GM06990 (cell line): ENCODE measurements at regions not wholly inside any gene's neighbourhood (a gene's known extent, or its start where the extent isn't known, plus 50 kb on each side); places are given as distances from the start of the nearest gene placed in this dataset.
"Not testable (repeated sequence)": the region's sequence is repeated elsewhere in the genome, so short reads cannot be mapped to it uniquely, and the experiment has no call there.

Experiments used
- DNase-seq: peaks from one replicate; pipeline ENCODE4 v3.0.0-alpha.2; 2011; ENCODE audit not compliant: insufficient read length; ENCODE audit errors: extremely low read depth
- H3K27me3 ChIP-seq: replicated peaks from 2 replicates; pipeline ENCODE4 v1.6.0; 2011; ENCODE audit warnings: low read length; ENCODE audit not compliant: control insufficient read depth, insufficient read depth
- H3K36me3 ChIP-seq: 2 replicates; pipeline ENCODE4 v1.5.1; 2011; ENCODE audit warnings: low read length; ENCODE audit not compliant: control insufficient read depth, insufficient read depth
- H3K4me3 ChIP-seq: replicated peaks from 2 replicates; pipeline ENCODE4 v1.5.1; 2011; ENCODE audit warnings: low read depth, mild to moderate bottlenecking, control low read depth, low read length
- TF ChIP-seq, protein P1 (sequence below): IDR thresholded peaks from 2 replicates; pipeline ENCODE4 v1.5.1; 2011; ENCODE audit warnings: low read length, control low read depth, mild to moderate bottlenecking, inconsistent platforms; ENCODE audit not compliant: insufficient read depth, poor library complexity, severe bottlenecking

DNA sequence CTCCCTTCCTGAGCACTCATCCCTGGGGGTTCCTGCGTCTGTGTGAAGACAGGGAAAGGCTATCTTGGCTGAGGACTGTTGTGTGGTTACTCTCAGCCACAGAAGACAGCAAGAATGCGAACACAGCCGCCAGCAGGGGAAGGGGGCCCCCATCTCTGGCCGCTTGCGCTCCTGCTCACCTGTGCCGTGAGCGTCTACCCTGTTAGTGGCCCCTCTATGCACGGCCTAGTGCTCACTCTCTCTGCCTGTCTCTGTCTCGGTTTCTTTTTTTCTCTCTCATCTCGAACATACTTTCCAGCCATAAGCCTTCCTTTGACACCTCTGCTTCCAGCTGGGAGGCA is 206.7 kb upstream of the APCDD1 start:
- no peaks in the 10 kb centered on the region for H3K36me3 ChIP-seq
- H3K4me3 ChIP-seq, result no peak overlapping the region
- TF ChIP-seq, protein P1, sequence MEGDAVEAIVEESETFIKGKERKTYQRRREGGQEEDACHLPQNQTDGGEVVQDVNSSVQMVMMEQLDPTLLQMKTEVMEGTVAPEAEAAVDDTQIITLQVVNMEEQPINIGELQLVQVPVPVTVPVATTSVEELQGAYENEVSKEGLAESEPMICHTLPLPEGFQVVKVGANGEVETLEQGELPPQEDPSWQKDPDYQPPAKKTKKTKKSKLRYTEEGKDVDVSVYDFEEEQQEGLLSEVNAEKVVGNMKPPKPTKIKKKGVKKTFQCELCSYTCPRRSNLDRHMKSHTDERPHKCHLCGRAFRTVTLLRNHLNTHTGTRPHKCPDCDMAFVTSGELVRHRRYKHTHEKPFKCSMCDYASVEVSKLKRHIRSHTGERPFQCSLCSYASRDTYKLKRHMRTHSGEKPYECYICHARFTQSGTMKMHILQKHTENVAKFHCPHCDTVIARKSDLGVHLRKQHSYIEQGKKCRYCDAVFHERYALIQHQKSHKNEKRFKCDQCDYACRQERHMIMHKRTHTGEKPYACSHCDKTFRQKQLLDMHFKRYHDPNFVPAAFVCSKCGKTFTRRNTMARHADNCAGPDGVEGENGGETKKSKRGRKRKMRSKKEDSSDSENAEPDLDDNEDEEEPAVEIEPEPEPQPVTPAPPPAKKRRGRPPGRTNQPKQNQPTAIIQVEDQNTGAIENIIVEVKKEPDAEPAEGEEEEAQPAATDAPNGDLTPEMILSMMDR, result no peak
- H3K27me3 ChIP-seq, result no peaks in the 10 kb centered on the region; the same call in 1 of the 2 replicates
- DNase-seq, result no peak

DNA sequence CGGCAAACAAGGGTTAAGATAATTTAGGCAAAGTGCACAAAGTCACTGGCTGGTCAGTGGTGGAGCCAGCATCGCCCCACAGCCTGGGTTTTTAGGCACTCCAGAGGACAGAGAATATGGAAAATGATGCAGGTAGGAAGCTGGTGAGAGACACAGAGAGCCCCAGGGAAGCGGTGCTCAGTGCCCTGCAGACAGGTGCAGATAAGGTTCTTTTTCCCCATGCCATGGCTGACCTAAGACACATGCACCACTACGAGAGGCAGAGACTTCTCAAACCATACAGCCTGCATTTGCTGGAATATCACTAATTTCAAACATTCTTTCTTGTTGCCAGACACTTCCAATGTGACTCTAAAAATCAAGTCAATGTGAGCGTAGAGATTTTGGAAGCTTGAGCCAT is 205.7 kb upstream of the APCDD1 start:
- Histone ChIP-seq H3K27me3 (no peaks in the 10 kb centered on the region; the same call in 1 of the 2 replicates), H3K4me3 (no peak overlapping the region), H3K36me3 (no peaks in the 10 kb centered on the region)
- no peak for DNase-seq
- TF ChIP-seq, protein P1, result no peak

DNA sequence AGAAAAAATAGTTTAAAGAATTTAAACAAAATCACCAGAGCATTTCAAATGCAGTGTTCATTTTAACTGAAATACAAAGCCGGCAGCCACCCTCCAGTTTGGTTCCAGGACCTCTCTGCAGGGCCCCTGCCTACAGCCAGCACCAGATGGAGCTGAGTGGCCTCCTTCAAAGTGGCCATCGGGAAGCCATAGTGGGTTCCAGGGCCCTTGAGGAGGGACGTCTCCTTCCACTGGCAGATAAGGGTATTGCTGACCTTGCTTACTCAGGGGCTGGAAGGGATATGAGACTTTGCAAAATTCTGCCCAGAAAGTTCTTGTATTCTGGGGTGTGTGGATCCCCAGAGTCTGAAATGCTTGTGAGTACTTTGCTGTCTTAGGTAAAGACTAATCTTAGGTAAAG is 205.2 kb upstream of the APCDD1 start:
- no peak for DNase-seq
- TF ChIP-seq, protein P1, result no peak
- no peaks in the 10 kb centered on the region for H3K36me3 ChIP-seq
- no peak overlapping the region for H3K4me3 ChIP-seq
- H3K27me3 ChIP-seq, result no peaks in the 10 kb centered on the region; the same call in 1 of the 2 replicates

DNA sequence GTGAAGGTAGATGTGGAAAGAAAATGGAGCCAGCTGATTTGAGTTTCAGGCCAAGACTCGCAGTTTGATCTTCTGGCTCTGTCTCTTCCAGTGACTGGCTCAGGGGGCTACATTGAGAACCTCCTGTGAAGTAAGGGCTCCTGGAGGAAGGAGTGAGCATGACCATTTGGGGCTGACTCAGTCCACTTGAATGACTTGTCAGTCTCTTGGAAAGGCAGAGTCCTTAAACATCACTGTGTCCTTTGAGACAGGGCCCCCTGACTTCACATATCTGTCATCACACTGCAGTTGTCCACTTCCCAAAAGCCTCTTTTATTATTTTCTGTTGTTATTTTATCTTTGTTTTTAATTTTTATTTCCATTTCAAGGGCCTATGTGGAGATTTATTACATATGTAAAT is 204.6 kb upstream of the APCDD1 start:
- Histone ChIP-seq H3K27me3 (no peaks in the 10 kb centered on the region; the same call in 1 of the 2 replicates), H3K36me3 (no peaks in the 10 kb centered on the region), H3K4me3 (no peak overlapping the region)
- TF ChIP-seq, protein P1, result no peak
- no peak for DNase-seq

DNA sequence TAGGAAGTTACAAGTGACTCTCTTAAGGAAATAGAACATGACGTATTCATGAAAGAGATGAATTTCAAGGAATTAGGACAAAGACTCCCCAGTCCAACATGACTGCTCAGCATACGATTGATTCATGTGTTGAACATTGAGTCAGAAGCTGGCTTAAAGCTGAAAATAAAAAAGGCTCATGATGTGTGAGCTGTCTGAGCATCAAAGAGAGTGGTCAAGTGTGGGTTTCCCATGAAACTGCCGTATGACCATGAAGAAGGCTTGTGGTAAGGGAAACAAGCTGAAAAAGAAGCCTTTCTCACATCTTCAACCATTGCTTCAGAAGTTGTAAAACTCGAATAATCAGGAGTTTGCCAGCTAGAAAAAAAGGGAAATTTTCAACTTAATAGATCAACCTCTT is 201.9 kb upstream of the APCDD1 start:
- TF ChIP-seq, protein P1, result no peak
- DNase-seq, result no peak
- Histone ChIP-seq H3K27me3 (no peaks in the 10 kb centered on the region), H3K36me3 (no peaks in the 10 kb centered on the region), H3K4me3 (no peak overlapping the region)

DNA sequence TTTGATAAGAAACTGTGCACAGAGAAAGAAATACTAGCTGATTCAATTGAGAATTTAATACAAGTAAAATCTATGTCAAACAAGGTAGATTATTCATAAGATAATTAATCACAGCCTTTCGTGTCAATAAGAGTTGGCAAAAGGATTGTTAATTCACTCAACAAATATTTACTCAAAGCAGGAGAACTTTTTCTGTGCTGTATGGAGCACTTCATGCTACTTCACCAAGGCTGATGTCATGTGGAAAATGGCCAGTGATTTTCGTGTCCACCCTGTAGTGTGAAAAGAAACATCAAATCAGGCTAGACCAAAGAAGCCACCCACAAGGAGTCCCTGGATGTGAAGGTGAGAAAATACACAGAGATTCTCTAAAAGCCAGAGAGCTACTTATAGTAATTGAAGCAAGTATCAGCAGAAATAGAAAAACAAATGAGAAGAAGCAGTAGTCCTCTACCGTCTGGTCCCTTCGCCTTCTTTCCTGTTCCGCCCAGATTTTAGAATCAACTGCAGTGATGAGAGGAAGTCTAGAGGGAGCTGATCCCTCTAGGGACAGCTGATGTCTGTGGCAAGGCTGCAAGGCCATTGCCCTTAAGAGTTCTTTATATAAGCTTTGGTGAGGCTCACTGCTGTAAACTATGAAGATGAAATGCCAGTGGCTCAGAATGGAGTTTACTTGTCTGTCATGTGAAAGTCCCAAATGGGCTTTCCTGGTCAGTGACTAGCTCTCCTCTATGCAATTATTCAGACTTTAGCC is 201.3 kb upstream of the APCDD1 start:
- Histone ChIP-seq H3K4me3 (no peak overlapping the region), H3K36me3 (no peaks in the 10 kb centered on the region), H3K27me3 (no peaks in the 10 kb centered on the region)
- DNase-seq, result no peak
- TF ChIP-seq, protein P1, result no peak

DNA sequence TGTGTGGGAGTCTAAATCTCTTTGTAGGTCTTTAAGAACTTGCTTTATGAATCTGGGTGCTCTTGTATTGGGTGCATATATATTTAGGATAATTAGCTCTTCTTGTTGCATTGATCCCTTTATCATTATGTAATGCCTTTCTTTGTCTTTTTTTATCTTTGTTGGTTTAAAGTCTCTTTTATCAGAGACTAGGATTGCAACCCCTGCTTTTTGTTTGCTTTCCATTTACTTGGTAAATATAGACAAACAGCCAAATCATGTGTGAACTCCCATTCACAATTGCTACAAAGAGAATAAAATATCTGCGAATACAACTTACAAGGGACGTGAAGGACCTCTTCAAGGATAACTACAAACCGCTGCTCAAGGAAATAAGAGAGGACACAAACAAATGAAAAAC is 198.2 kb upstream of the APCDD1 start:
- H3K27me3 ChIP-seq, DNase-seq, H3K4me3 ChIP-seq, H3K36me3 ChIP-seq: not testable (repeated sequence)
